Fibroblast of lung (primary cell): ENCODE measurements at regions not wholly inside any gene's neighbourhood (a gene's known extent, or its start where the extent isn't known, plus 50 kb on each side); places are given as distances from the start of the nearest gene placed in this dataset.

ENCODE experiments used
- DNase-seq, 2 donors: peaks; one replicate each; pipeline versions ENCODE4 v3.0.0 to v3.0.0-alpha.2; 2010; ENCODE audit warnings: low read depth in 2 of 2
- H2AFZ ChIP-seq: 2 replicates; pipeline ENCODE4 v1.5.1; 2012; ENCODE audit warnings: low read length, control low read depth, inconsistent platforms
- H3K27ac ChIP-seq: 2 replicates; pipeline ENCODE4 v1.5.1; 2011; ENCODE audit warnings: low read length, control low read depth; ENCODE audit not compliant: insufficient read depth
- H3K27me3 ChIP-seq: 2 replicates; pipeline ENCODE4 v1.5.1; 2011; ENCODE audit warnings: mild to moderate bottlenecking, low read length; ENCODE audit not compliant: control insufficient read depth, insufficient read depth
- H3K36me3 ChIP-seq: 2 replicates; pipeline ENCODE4 v1.5.1; 2011; ENCODE audit warnings: low read length; ENCODE audit not compliant: control insufficient read depth, insufficient read depth
- H3K4me1 ChIP-seq: 2 replicates; pipeline ENCODE4 v1.5.1; 2011; ENCODE audit warnings: low read length; ENCODE audit not compliant: control insufficient read depth, insufficient read depth; ENCODE audit errors: extremely low read depth
- H3K4me2 ChIP-seq: 2 replicates; pipeline ENCODE4 v1.5.1; 2011; ENCODE audit warnings: low read length, control low read depth; ENCODE audit not compliant: insufficient read depth; ENCODE audit errors: extremely low read depth
- H3K4me3 ChIP-seq, 4 experiments: fragments of 200-600 bp in 1 of 4; sonication (generic) in 1 of 4; replicated peaks in 1 of 4; 2 replicates each; pipeline ENCODE4 v1.5.1; 2011 to 2016; ENCODE audit warnings: low read length in 4 of 4, low read depth in 3 of 4, mild to moderate bottlenecking in 3 of 4, control low read depth in 2 of 4, inconsistent platforms in 1 of 4, mixed read lengths in 1 of 4; ENCODE audit not compliant: insufficient read depth in 1 of 4; ENCODE audit errors: control extremely low read depth in 1 of 4
- H3K79me2 ChIP-seq: 2 replicates; pipeline ENCODE4 v1.5.1; 2012; ENCODE audit warnings: mild to moderate bottlenecking, low read length, inconsistent platforms; ENCODE audit not compliant: control insufficient read depth, insufficient read depth
- H3K9ac ChIP-seq: 2 replicates; pipeline ENCODE4 v1.5.1; 2011; ENCODE audit warnings: mild to moderate bottlenecking, low read length, control low read depth; ENCODE audit not compliant: insufficient read depth
- H3K9me3 ChIP-seq: 2 replicates; pipeline ENCODE4 v1.5.1; 2012; ENCODE audit warnings: low read depth, low read length; ENCODE audit not compliant: control insufficient read depth, insufficient read depth
- H4K20me1 ChIP-seq: 2 replicates; pipeline ENCODE4 v1.5.1; 2011; ENCODE audit warnings: low read length; ENCODE audit not compliant: control insufficient read depth, insufficient read depth; ENCODE audit errors: extremely low read depth
- EZH2 ChIP-seq: IDR thresholded peaks from 2 replicates; pipeline ENCODE4 v1.5.1; 2012; ENCODE audit warnings: low read length, control low read depth, mild to moderate bottlenecking; ENCODE audit errors: missing control alignments
- TF ChIP-seq, protein P1 (sequence below), 2 donors: IDR thresholded peaks in 1 of 2; conservative IDR thresholded peaks in 1 of 2; 1 replicate in 1 of 2; 2 replicates in 1 of 2; pipeline ENCODE4 v1.5.1; 2011 to 2012; ENCODE audit warnings: low read length in 2 of 2, control low read depth in 1 of 2, inconsistent platforms in 1 of 2, low read depth in 1 of 2, mild to moderate bottlenecking in 1 of 2

DNA sequence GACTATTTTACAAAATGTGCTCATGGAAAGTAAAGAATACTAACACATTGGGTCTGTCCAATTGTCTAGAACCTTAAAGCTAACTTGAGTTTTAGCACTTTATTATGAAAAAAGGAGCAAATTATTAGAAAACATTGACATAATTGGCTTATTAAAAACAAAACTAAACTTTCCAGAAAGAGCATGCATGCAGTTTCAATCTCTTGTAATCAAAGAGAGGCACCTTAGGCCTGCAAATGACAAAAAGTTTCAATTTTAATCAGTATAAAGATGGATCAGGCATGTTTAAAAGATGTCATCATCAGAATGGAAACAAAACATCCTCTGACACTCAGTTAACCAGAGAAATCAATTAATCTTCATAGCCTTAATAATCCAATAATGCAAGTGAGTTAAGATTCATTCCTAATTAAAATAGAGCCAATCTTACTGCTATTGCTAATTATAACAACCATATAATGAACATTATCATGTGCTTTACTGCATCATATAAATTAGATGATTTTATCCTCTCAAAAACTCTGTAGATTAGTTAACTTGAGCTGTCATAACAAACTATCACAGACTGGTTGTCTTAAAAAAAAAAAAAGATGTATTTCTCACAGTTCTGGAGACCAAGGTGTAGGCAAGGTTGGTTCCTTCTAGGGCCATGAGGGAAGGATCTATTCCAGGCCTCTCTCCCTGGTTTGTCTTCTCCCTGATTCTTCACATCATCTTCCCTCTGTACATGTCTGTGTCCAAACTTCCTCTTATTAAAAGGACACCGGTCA lies 131.4 kb downstream of the RPAP3 start:
- Histone ChIP-seq H4K20me1 (no peaks in the 10 kb centered on the region), H3K79me2 (no peaks in the 10 kb centered on the region), H3K27ac (no peak overlapping the region), H3K36me3 (no peaks in the 10 kb centered on the region), H3K27me3 (no peaks in the 10 kb centered on the region), H3K4me2 (no peak overlapping the region), H3K9me3 (no peaks in the 10 kb centered on the region), H3K4me3 (no peak overlapping the region), H2AFZ (no peak overlapping the region), H3K4me1 (no peaks in the 10 kb centered on the region), H3K9ac (no peak overlapping the region)
- TF ChIP-seq EZH2 = no peak
- TF ChIP-seq, protein P1, sequence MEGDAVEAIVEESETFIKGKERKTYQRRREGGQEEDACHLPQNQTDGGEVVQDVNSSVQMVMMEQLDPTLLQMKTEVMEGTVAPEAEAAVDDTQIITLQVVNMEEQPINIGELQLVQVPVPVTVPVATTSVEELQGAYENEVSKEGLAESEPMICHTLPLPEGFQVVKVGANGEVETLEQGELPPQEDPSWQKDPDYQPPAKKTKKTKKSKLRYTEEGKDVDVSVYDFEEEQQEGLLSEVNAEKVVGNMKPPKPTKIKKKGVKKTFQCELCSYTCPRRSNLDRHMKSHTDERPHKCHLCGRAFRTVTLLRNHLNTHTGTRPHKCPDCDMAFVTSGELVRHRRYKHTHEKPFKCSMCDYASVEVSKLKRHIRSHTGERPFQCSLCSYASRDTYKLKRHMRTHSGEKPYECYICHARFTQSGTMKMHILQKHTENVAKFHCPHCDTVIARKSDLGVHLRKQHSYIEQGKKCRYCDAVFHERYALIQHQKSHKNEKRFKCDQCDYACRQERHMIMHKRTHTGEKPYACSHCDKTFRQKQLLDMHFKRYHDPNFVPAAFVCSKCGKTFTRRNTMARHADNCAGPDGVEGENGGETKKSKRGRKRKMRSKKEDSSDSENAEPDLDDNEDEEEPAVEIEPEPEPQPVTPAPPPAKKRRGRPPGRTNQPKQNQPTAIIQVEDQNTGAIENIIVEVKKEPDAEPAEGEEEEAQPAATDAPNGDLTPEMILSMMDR (conservative IDR thresholded peaks at IDR 0.05 in 1 of 2, IDR thresholded peaks at IDR 0.05 in 1 of 2; ENCODE audit: low read depth in 1 of 2, low read length in 2 of 2) = no peak
- DNase-seq = no peak

DNA sequence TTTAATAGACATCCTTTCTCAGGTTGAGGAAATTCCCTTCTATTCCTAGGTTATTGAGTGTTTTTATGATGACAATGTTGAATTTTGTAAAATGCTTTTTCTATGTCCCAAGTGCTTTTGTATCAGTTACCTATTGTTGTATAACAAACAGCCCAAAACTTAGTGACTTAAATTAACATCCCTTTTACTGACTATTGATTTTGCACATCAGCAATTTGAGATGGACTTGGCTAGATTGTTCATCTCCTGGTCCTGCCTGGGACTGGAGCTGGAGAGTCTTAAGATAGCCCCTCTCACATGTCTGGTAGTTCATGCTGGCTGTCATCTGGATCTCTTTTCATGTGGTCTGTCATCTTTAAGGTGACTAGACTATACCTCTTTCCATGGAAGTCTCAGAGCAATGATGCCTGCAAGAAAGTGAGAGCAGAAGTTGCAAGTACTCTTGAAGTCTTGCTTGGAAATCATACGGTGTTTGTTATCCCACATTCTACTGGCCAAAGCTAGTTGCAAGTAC lies 132.6 kb downstream of the RPAP3 start:
- Histone ChIP-seq H3K4me2 (no peak overlapping the region), H3K27ac (no peak overlapping the region), H3K79me2 (no peaks in the 10 kb centered on the region), H3K9ac (no peak overlapping the region), H2AFZ (no peak overlapping the region), H3K27me3 (no peaks in the 10 kb centered on the region), H4K20me1 (no peaks in the 10 kb centered on the region), H3K4me3 (no peak overlapping the region), H3K4me1 (no peaks in the 10 kb centered on the region), H3K9me3 (no peaks in the 10 kb centered on the region), H3K36me3 (no peaks in the 10 kb centered on the region)
- no peak for TF ChIP-seq EZH2
- TF ChIP-seq, protein P1 (conservative IDR thresholded peaks at IDR 0.05 in 1 of 2, IDR thresholded peaks at IDR 0.05 in 1 of 2; ENCODE audit: low read depth in 1 of 2, low read length in 2 of 2) = no peak
- DNase-seq = no peak

DNA sequence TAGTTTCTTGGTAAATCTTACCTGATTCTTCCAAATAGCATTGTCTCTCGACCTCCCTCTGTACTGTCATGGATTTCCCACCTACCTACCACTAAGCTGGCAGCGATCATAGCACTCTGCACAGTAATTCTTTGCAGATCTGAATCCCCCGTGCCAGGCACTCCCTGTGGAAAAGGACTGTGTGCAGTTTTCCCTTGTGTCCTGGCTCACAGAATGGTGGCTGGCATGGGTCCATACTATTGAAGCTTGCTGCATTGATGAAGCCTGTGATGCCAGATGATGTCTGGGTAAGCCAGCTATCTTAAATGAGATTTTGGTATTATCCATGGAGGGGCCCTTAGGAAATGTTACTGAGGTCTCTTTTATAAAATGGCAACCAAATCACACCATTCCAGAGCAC lies 135.7 kb downstream of the RPAP3 start:
- no peak overlapping the region for H3K27ac ChIP-seq
- no peak for DNase-seq
- no peaks in the 10 kb centered on the region for H3K4me1 ChIP-seq
- no peaks in the 10 kb centered on the region for H3K36me3 ChIP-seq
- no peaks in the 10 kb centered on the region for H3K79me2 ChIP-seq
- H2AFZ ChIP-seq = no peak overlapping the region
- H3K4me3 ChIP-seq = no peak overlapping the region
- H3K9ac ChIP-seq = no peak overlapping the region
- TF ChIP-seq, protein P1 (conservative IDR thresholded peaks at IDR 0.05 in 1 of 2, IDR thresholded peaks at IDR 0.05 in 1 of 2; ENCODE audit: low read depth in 1 of 2, low read length in 2 of 2) = no peak
- TF ChIP-seq EZH2 = no peak
- no peaks in the 10 kb centered on the region for H4K20me1 ChIP-seq
- no peaks in the 10 kb centered on the region for H3K27me3 ChIP-seq
- no peaks in the 10 kb centered on the region for H3K9me3 ChIP-seq
- H3K4me2 ChIP-seq = no peak overlapping the region
